ENCODE measurements at regions not wholly inside any gene's neighbourhood (a gene's known extent, or its start where the extent isn't known, plus 50 kb on each side); places are given as distances from the start of the nearest gene placed in this dataset.
A peak's percentile ranks its signal among the peaks of the same experiment; 100 is the strongest.

DNA sequence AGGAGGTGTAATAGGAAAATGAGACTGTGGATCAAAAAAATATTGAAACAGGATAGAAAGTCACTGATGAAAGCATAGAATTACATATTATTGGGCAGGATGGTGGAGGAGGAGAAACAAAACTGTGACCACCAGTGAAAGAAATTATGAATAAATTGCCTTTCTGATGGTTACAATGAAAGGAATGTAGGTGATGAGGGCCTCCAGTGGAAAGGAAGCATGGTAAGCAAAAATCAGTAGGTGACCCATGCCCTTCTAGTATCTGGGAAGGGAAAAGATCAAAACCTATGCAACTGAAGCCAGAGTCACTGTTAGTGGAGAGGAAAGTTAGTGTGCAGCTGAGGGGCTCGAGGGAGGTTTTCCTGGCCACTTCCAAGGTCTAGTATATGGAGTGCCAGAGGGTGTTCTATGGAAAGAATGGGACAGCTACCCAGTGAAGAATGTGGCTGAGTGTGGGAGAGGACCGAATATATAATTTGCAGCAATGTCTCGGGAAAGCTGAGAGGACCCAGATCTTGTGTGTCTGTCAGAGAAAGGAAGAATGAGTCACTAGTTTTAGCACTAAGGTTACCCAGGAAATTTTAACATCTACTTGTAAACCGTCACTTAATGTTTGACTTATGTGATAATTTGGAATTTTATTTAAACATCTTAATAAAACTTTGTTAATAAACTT is 146.2 kb downstream of the NFKBIZ start (continued):
- TF ChIP-seq REST (IDR thresholded peaks at IDR 0.05; ENCODE audit: low read depth, low read length) (no peak), SIN3A (IDR thresholded peaks at IDR 0.05; ENCODE audit: borderline replicate concordance, low read depth, low read length) (no peak), TCF12 (IDR thresholded peaks at IDR 0.05) (peak; percentile 79), FOXJ3 (CRISPR knock-in tag; IDR thresholded peaks at IDR 0.05) (no peak), FOSL2 (IDR thresholded peaks at IDR 0.05; ENCODE audit: borderline replicate concordance, low read depth) (peak; percentile 74), MEF2A (IDR thresholded peaks at IDR 0.05; ENCODE audit: borderline replicate concordance, low read depth) (no peak), RFX5 (IDR thresholded peaks at IDR 0.05; ENCODE audit: low read length) (no peak), YY1 (IDR thresholded peaks at IDR 0.05; ENCODE audit: low read depth) (no peak), RAD21 (IDR thresholded peaks at IDR 0.05; ENCODE audit: low read length) (no peak), POLR2AphosphoS5 (IDR thresholded peaks at IDR 0.05; ENCODE audit: low read depth, low read length) (peak; percentile 28; the same call in 1 of the 2 replicates), MAX (IDR thresholded peaks at IDR 0.05; ENCODE audit: low read depth) (no peak), MXI1 (IDR thresholded peaks at IDR 0.05; ENCODE audit: low read depth, low read length) (no peak), GATA2 (CRISPR knock-in tag; IDR thresholded peaks at IDR 0.05) (no peak), ZBTB33 (IDR thresholded peaks at IDR 0.05; ENCODE audit: borderline replicate concordance, low read depth) (no peak), JUND (IDR thresholded peaks at IDR 0.05) (peak; percentile 66), USF2 (IDR thresholded peaks at IDR 0.05; ENCODE audit: borderline replicate concordance, low read depth, low read length) (no peak), FOXM1 (IDR thresholded peaks at IDR 0.05; ENCODE audit: low read depth) (peak; percentile 50; the same call in 1 of the 2 replicates), SMC3 (IDR thresholded peaks at IDR 0.05; ENCODE audit: low read depth, low read length) (no peak), EP300 (IDR thresholded peaks at IDR 0.05; ENCODE audit: borderline replicate concordance in 1 of 2, low read depth in 1 of 2, low read length in 1 of 2) (no peak; a peak in 1 of 4 replicates), GABPA (IDR thresholded peaks at IDR 0.05; ENCODE audit: low read depth) (no peak), TEAD4 (IDR thresholded peaks at IDR 0.05; ENCODE audit: borderline replicate concordance, insufficient read depth) (peak; percentile 46; the same call in 1 of the 2 replicates)
- TF ChIP-seq, protein P1, sequence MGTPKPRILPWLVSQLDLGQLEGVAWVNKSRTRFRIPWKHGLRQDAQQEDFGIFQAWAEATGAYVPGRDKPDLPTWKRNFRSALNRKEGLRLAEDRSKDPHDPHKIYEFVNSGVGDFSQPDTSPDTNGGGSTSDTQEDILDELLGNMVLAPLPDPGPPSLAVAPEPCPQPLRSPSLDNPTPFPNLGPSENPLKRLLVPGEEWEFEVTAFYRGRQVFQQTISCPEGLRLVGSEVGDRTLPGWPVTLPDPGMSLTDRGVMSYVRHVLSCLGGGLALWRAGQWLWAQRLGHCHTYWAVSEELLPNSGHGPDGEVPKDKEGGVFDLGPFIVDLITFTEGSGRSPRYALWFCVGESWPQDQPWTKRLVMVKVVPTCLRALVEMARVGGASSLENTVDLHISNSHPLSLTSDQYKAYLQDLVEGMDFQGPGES (IDR thresholded peaks at IDR 0.05; ENCODE audit: low read depth, low read length), result no peak
